PC-3 (cell line): ENCODE measurements at regions not wholly inside any gene's neighbourhood (a gene's known extent, or its start where the extent isn't known, plus 50 kb on each side); places are given as distances from the start of the nearest gene placed in this dataset.

Experiments
- ATAC-seq: fragments of 200-7000 bp; cut with Tn5 transposase; 2 replicates; pipeline ENCODE4 v1.9.1; 2020; ENCODE audit warnings: mild to moderate bottlenecking, moderate library complexity
- BruUV-seq: library from RNA; stranded (reverse); fragments of 400-500 nt; replicated peaks from 2 replicates; lab custom pipeline; 2021; lab: Mats Ljungman, UMichigan
- CTCF ChIA-PET: fragments of 300-600 bp; sonication (Branson Sonifier 250); formaldehyde crosslinking; loops from one replicate; lab custom pipeline; 2022; ENCODE audit warnings: antibody characterized with exemption; lab: Charles Lee
- POLR2A ChIA-PET: fragments of 300-600 bp; sonication (Branson Sonifier 250); formaldehyde crosslinking; loops from one replicate; lab custom pipeline; 2022; ENCODE audit warnings: antibody characterized with exemption; ENCODE audit not compliant: unreplicated experiment; lab: Charles Lee
- DNase-seq: peaks from one replicate; pipeline ENCODE4 v3.0.0-alpha.2; 2015
- H2AFZ ChIP-seq: fragments of 300-600 bp; sonication (generic); 2 replicates; pipeline ENCODE4 v1.6.0; 2016; ENCODE audit warnings: antibody characterized with exemption, low read length
- H3F3A ChIP-seq: fragments of 300-600 bp; sonication (generic); one replicate; pipeline ENCODE4 v1.6.0; 2017; ENCODE audit warnings: antibody characterized with exemption, low read length, control low read depth, mild to moderate bottlenecking; ENCODE audit not compliant: unreplicated experiment
- H3K27ac ChIP-seq: fragments of 300-600 bp; sonication (generic); 2 replicates; pipeline ENCODE4 v1.5.1; 2016; ENCODE audit warnings: mild to moderate bottlenecking, low read length
- H3K27me3 ChIP-seq: fragments of 300-600 bp; sonication (generic); 2 replicates; pipeline ENCODE4 v1.6.1; 2016; ENCODE audit warnings: low read length, mixed read lengths
- H3K36me3 ChIP-seq: fragments of 300-600 bp; sonication (generic); 2 replicates; pipeline ENCODE4 v1.6.1; 2016; ENCODE audit warnings: low read depth, mixed run types, low read length, mixed read lengths
- H3K4me1 ChIP-seq: fragments of 300-600 bp; sonication (generic); 2 replicates; pipeline ENCODE4 v1.5.1; 2016; ENCODE audit warnings: low read length; ENCODE audit not compliant: insufficient read depth
- H3K4me2 ChIP-seq: fragments of 300-600 bp; sonication (generic); 2 replicates; pipeline ENCODE4 v1.6.0; 2016; ENCODE audit warnings: low read length
- H3K4me3 ChIP-seq: fragments of 300-600 bp; sonication (generic); 2 replicates; pipeline ENCODE4 v1.5.1; 2016; ENCODE audit warnings: mild to moderate bottlenecking, low read length, mixed read lengths
- H3K79me2 ChIP-seq: fragments of 300-600 bp; sonication (generic); 2 replicates; pipeline ENCODE4 v1.6.1; 2017; ENCODE audit warnings: low read length, mixed read lengths
- H3K9ac ChIP-seq: fragments of 300-600 bp; sonication (generic); 2 replicates; pipeline ENCODE4 v1.6.0; 2016; ENCODE audit warnings: mild to moderate bottlenecking, low read length
- H3K9me2 ChIP-seq: fragments of 300-600 bp; sonication (generic); replicated peaks from 2 replicates; pipeline ENCODE4 v1.6.1; 2016; ENCODE audit warnings: mixed run types, low read length, mixed read lengths
- H3K9me3 ChIP-seq: fragments of 300-600 bp; sonication (generic); 2 replicates; pipeline ENCODE4 v1.6.1; 2016; ENCODE audit warnings: low read length, mixed read lengths
- H4K20me1 ChIP-seq: fragments of 300-600 bp; sonication (generic); 2 replicates; pipeline ENCODE4 v1.6.1; 2016; ENCODE audit warnings: low read length, mixed read lengths
- EZH2 ChIP-seq: fragments of 300-600 bp; sonication (generic); IDR thresholded peaks from one replicate; pipeline ENCODE4 v1.6.1; 2017; ENCODE audit warnings: antibody characterized with exemption, mild to moderate bottlenecking, low read length; ENCODE audit not compliant: unreplicated experiment
- EZH2phosphoT487 ChIP-seq: fragments of 300-600 bp; sonication (generic); IDR thresholded peaks from 2 replicates; pipeline ENCODE4 v1.6.1; 2018; ENCODE audit warnings: mild to moderate bottlenecking, antibody characterized with exemption, low read length, borderline replicate concordance
- intact Hi-C: fragments of 100-400 bp; cut with micrococcal nuclease; formaldehyde crosslinking; loops from 2 replicates; pipeline ENCODE4 v1.9.0; 2023
- TF ChIP-seq, protein P1 (sequence below): fragments of 300-600 bp; sonication (generic); conservative IDR thresholded peaks from 2 replicates; pipeline ENCODE4 v1.5.1; 2017; ENCODE audit warnings: antibody characterized with exemption, low read depth, mild to moderate bottlenecking, low read length

- DNase-seq (no peak), ATAC-seq (no peak)
- Histone ChIP-seq H4K20me1 (no peaks in the 10 kb centered on the region), H3K4me2 (no peak overlapping the region), H3K4me1 (no peaks in the 10 kb centered on the region; the same call in 1 of the 2 replicates), H3K9me3 (no peaks in the 10 kb centered on the region), H3K27me3 (no peaks in the 10 kb centered on the region), H2AFZ (no peak overlapping the region), H3K79me2 (no peaks in the 10 kb centered on the region), H3K36me3 (no peaks in the 10 kb centered on the region), H3K27ac (no peak overlapping the region), H3K9me2 (no peaks in the 10 kb centered on the region), H3K9ac (no peak overlapping the region), H3K4me3 (no peak overlapping the region), H3F3A (no peaks in the 10 kb centered on the region)
- ChIA-PET POLR2A (interaction anchor here (0.9 kb wide), 1 partner anchor 43 kb away, joined by 8 read pairs; no protein-coding TSS in a partner anchor), CTCF (no interaction called here)
- intact Hi-C loops = loop anchor here (10.0 kb wide), 1 partner anchor 86 kb away; no protein-coding TSS in a partner anchor
- no TSS peak for BruUV-seq
- TF ChIP-seq, protein P1, sequence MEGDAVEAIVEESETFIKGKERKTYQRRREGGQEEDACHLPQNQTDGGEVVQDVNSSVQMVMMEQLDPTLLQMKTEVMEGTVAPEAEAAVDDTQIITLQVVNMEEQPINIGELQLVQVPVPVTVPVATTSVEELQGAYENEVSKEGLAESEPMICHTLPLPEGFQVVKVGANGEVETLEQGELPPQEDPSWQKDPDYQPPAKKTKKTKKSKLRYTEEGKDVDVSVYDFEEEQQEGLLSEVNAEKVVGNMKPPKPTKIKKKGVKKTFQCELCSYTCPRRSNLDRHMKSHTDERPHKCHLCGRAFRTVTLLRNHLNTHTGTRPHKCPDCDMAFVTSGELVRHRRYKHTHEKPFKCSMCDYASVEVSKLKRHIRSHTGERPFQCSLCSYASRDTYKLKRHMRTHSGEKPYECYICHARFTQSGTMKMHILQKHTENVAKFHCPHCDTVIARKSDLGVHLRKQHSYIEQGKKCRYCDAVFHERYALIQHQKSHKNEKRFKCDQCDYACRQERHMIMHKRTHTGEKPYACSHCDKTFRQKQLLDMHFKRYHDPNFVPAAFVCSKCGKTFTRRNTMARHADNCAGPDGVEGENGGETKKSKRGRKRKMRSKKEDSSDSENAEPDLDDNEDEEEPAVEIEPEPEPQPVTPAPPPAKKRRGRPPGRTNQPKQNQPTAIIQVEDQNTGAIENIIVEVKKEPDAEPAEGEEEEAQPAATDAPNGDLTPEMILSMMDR = no peak
- no peak for TF ChIP-seq EZH2
These were observed 83.7 kb upstream of the PRICKLE2 start for GRCh38 chr3:64308931-64309330.

- Histone ChIP-seq H3K27ac (no peak overlapping the region), H3K9me3 (no peaks in the 10 kb centered on the region), H3K4me1 (no peaks in the 10 kb centered on the region; the same call in 1 of the 2 replicates), H3K79me2 (no peaks in the 10 kb centered on the region), H3K9me2 (no peaks in the 10 kb centered on the region), H3K36me3 (no peaks in the 10 kb centered on the region), H3K9ac (no peak overlapping the region), H4K20me1 (no peaks in the 10 kb centered on the region), H3K4me3 (no peak overlapping the region), H2AFZ (no peak overlapping the region), H3K4me2 (no peak overlapping the region), H3F3A (no peaks in the 10 kb centered on the region), H3K27me3 (no peaks in the 10 kb centered on the region)
- no peak for TF ChIP-seq EZH2
- TF ChIP-seq, protein P1 = no peak
- no peak for TF ChIP-seq EZH2phosphoT487
- intact Hi-C loops = loop anchor here (10.0 kb wide), 1 partner anchor 88 kb away; no protein-coding TSS in a partner anchor
- POLR2A ChIA-PET = no interaction called here
- ATAC-seq (no peak), DNase-seq (no peak)
- CTCF ChIA-PET = no interaction called here
- no TSS peak for BruUV-seq
These were observed 81.5 kb upstream of the PRICKLE2 start for GRCh38 chr3:64306745-64307144.

DNA sequence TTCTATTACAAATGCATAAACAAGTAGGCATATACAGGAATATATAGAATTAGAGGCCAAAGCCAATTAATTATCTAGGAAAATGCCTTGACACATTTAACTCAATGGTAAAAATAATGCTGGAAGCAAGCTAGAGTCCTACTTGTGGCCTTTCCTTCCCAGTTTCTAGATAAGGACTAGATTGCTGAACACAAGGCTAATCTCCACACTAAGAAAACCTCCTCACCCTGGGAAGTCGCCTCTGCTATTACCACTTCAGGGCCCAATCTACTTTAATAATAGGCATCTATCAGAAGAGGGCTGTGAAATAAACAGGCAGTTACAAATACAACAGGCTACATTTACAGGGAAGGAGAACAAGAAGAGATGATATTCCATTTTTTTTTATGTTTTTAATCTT lies 80.5 kb upstream of the PRICKLE2 start:
- CTCF ChIA-PET = no interaction called here
- H3K4me2 ChIP-seq = no peak overlapping the region
- POLR2A ChIA-PET = no interaction called here
- no peaks in the 10 kb centered on the region for H4K20me1 ChIP-seq
- BruUV-seq = no TSS peak
- no peak overlapping the region for H3K27ac ChIP-seq
- ATAC-seq = no peak
- TF ChIP-seq EZH2 (no peak), EZH2phosphoT487 (no peak)
- TF ChIP-seq, protein P1 = no peak
- H3F3A ChIP-seq = no peaks in the 10 kb centered on the region
- H3K4me1 ChIP-seq = no peaks in the 10 kb centered on the region
- no peak overlapping the region for H3K4me3 ChIP-seq
- no peak for DNase-seq
- H3K9me3 ChIP-seq = no peaks in the 10 kb centered on the region
- no peak overlapping the region for H3K9ac ChIP-seq
- intact Hi-C loops = loop anchor here (10.0 kb wide), 1 partner anchor 89 kb away; no protein-coding TSS in a partner anchor
- H3K36me3 ChIP-seq = no peaks in the 10 kb centered on the region
- no peaks in the 10 kb centered on the region for H3K9me2 ChIP-seq
- H2AFZ ChIP-seq = no peak overlapping the region
- H3K27me3 ChIP-seq = no peaks in the 10 kb centered on the region
- no peaks in the 10 kb centered on the region for H3K79me2 ChIP-seq
